T-helper 2 cell treated with Interferon-gamma antibody and Interleukin-4, amounts not matched to agents 100 ng/mL and 5 ng/mL, for 36 hours (primary cell): ENCODE measurements at regions not wholly inside any gene's neighbourhood (a gene's known extent, or its start where the extent isn't known, plus 50 kb on each side); places are given as distances from the start of the nearest gene placed in this dataset.
"Not testable (repeated sequence)": the region's sequence is repeated elsewhere in the genome, so short reads cannot be mapped to it uniquely, and the experiment has no call there.

Experiments
- intact Hi-C: fragments of 100-400 bp; cut with micrococcal nuclease; formaldehyde crosslinking; loops from one replicate; pipeline ENCODE4 v1.15.1; 2023

DNA sequence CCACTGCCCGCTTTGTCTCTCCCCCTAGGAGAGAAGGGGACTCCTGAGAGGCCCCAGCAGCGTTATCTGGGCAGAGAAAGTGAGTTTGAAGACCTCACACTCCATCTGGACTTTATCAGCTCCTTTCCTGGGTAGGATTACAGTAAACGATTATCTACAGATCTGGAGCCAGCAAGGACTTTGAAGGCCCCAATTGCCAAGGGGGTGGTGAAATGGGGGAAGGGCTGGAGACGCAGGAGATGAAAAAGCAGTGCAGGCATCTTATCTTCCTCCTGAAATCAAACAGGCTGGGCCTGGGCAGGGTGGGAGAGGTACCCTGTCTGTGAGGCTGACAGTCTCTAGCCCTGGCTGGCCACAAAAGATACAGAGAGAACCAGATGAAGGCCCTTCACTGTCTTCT lies 105.8 kb upstream of the MSX2 start:
- intact Hi-C loops: no loop called here

DNA sequence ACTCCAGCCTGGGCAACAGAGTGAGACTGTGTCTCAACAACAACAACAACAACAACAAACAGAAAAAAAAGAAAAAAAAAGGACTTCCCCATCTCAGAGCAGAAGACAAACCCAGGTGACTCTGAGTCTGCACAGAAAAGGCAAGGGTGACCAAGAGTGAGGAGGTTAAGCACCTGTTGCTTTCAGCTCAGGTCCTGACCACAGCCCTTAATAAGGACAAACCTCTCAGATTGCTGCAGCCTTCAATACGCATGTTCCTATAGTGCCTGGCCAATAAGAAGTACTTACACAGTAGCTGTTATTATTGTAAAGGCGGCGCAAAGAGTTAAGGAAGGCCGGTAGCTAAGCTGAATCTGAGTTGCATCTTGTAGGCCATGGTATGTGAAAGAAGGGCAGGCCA lies 102.3 kb upstream of the MSX2 start:
- intact Hi-C loops: no loop called here

DNA sequence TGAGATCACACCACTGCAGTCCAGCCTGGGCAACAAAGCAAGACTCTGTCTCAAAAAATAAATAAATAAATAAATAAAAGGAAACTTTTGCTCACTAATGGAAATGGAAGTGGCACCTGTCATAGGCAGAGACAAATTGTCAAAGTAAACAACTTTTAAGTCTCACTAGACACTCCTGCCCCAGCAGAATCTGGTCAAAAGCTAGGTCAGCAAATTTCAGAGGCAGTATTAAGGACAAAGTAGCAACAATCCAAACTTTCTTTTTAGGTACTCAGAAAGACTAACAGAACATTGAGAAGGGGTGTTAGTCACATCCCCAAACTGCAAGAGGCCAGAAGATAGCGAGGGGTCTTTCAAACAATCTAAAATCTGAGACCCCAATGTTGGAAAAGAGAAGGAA lies 101.4 kb upstream of the MSX2 start:
- intact Hi-C loops: no loop called here

DNA sequence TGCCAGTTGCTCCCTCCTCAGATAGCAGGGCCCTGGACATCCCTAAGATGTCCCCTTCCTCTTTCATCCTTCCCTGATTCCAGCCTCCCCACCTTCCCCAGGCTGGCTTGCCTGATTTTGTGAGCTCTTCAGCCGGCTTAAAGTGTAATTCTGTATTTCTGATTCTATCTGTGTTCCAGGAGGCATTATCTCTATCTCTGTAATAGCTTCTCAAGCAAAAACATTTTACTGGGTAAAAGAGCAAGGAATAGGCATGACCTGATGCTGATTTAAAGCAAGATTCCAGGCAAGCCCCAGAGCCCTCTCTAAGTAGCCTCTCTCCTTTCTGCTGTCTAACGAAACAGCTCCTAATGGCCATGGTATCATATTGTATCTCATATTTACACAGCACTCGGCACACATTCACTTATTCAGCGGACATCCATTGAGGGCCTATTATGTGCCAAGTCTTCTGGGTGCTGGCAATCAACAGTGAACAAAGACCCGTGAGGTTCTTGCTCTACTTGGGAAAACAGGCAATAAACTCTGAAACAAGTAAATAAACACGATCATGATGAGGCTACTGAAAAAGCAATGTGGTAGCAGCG lies 100.9 kb upstream of the MSX2 start:
- intact Hi-C loops: no loop called here

DNA sequence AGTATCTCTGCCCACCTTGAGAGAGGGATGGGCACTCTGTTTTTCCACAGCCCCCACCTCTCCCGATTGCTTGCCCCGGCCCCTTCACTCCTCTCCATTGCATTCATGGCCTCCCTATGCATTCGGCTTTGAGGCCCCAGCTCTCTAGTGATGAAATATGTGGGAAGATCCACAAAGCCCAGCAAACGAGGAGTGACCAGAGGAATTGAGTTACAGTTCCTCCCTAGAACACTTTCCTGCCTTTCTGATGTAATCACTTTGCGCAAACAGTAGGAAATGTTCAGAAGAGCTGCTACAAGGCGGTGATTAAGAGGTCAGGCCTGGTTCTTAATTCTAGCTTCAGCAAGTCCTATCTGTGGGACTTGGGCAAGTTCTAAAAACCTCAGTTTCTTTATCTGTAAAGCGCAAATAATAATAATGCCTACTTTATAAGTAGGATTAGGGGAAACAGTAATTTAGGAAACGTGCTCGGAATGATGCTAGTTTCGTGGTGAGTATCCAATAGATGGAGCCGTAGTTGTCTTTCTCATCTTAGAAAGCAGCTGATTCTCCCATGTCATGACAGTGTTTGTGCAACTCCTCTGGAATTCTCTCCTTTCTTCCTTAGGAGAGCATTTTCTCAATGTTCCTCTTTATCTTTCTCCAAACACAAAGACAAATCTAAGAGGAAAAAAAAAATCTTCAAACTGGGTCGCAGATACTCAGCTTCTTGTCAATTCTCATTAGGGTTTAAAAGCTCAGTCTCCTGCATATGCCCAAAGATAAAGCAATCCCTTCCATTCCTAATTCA lies 99.5 kb upstream of the MSX2 start:
- intact Hi-C loops: no loop called here

DNA sequence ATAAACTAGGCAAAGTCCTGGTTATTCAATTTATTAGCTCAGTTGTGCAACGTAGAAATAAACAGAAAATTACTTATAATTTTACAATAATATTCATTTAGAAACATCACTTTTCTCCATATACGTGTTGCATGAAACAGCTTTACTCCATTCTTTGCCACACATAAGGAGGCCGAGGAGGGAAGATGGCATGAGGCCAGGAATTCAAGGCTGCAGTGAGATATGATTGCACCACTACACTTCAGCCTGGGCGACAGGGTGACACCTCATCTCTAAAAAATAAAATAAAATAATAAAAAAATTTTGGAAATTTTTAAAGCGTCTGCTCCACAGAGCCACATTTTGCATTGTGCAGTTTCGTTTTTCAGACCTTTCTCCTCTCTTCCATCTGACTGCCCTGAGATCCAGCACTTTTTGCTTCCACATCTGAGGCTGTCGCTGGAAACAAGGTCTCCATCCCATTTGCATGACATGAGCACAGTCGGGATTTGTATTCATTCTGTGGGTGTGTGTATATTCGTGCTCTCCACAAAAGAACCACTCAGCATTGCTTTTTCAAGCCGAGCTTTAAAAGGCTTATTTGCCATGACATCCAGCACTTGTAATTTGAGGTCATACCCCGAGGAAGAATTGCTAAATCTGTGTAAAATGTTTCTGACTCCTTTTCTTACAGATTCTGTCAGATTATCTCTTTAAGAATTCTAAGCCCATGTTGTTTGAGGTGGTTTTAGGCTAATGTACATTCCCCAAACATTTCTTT lies 98.6 kb upstream of the MSX2 start:
- intact Hi-C loops: no loop called here

DNA sequence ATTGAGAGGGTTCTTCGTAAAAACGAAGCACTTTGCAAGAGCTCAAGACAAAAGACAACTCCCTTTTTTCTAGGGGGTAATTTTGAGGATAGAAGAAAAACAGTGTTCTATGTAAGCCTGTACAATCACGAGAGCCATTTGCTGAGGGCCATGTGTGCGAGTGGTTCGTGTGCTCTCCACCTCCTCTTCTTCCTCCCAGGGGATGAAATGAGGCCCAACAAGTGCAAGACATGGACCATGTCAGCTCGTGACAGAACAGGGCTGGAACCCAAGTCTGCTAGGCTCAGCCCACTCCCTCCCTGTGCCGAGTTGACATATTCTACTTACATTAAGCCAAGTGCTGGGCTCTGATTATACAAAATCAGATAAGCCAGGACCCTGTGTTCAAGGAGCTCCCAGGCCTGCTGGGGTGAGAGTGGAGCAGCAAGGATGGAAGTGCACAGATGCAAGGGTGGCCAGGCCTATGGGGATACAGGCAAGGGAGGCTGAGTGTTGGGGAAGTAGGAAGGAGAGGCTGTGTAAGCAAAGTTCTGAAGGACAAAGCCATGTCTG lies 97.9 kb upstream of the MSX2 start:
- intact Hi-C loops: no loop called here

DNA sequence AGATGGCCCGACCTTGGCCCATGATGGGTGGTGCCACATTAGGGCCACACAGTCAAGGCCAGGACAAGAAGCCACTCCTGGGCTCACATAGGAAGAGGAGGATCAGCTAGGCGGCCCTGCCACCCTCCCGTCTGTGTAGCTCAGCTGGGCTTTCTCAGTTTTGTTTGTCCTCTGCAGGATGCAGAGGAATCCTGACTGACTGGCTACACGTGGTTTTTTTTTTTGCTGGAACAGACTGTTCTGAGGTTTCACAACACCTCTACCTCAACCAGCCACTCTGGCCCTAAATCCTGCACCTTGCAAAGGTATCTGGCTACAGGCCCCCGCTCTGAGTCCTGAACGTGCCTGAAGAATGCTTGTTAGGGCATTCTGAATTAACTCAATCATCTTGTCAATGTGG lies 88.3 kb upstream of the MSX2 start:
- intact Hi-C loops: no loop called here

DNA sequence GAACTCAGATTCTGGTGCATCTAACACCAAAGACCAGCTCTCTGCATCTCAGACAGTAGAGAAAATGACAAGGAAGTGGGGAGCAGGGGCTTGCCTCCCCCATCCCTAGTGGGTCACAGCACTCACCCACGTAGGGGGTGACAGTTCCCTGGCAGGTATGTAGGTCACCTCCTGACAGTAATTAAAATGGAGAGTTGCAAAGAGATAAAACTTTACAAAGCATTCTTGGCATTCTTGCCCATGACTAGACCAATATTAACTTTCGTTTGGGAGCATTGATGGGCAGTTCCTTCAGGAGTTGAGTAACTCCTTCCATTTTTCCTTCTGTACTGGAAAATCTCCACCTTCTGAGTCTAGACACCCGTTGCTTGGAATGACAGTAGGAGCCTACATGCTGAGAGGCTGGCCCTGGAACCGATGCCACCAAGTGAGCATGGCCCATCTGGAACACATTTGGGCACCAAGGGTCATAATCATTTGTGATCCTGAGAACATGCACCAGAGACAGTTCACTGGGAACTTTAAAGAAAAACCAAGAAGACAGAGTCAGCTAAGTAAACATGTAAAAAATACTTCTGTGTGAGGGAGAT lies 81.5 kb upstream of the MSX2 start:
- intact Hi-C loops: no loop called here

DNA sequence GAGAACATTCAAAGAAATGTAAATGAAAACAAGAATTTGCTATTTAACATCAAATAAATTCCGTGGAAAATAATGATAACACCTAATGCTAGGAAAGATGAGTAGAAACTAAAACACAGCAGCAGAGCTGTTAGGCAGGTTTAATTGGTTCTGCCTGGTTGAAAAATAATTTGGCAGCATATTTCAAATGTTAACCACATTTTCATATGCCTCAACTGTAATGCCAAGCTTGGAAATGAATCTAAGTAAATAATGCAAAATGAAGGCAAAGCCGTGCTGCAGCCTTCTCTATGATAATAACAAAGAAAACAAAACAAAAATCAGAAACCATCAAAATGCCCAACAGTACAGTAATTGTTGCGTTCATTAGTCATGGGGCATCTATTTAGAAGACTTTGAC lies 79.9 kb upstream of the MSX2 start:
- intact Hi-C loops: no loop called here

DNA sequence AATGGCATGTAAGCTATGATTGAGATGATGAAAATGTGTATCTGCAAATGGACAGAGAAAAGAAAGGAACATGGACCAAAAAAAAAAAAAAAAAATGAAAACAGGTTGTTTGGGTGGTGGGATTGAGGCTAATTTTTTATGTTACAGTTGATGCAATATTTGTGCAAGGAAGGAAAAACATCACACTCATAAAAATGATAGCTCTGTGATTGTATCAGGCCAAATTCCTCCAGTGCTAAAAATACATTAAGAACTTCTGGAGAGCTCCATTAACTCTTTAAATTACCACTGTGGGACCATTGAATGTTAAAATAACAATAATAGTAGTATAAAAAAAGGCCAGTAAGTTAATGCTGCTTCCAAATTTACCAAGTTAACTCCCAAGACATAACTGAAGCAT lies 79.5 kb upstream of the MSX2 start:
- intact Hi-C loops: no loop called here

DNA sequence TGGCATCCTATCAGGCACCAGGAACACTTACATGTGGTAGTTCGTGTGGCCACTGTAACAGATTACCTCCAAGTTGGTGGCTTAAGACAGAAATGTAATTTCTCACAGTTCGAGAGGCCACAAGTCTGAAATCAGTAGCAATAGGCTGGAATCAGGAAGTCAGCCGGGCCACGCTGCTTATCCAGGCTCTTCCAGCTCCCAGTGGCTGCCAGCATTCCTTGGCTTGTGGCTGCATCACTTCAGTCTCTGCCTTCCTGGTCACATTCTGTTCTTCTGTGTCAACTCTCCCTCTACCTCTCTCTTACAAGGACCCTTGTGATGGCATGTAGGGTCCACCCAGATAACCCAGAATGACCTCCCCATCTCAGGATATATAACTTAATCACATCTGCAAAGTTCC lies 78.7 kb upstream of the MSX2 start:
- intact Hi-C loops: no loop called here

DNA sequence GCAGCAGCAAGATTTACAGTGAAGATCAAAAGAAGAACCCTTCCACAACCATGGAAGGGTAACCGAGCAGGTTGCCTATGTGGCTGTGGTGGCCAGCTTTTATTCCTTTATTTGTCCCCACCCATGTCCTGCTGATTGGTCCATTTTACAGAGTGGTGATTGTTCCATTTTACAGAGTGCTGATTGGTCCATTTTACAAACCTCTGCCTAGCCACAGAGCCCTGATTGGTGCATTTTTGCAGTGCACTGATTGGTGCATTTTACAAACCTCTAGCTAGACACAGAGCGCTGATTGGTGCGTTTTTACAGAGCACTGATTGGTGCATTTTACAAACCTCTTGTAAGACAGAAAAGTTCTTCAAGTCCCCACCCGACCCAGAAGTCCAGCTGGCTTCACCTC lies 75.8 kb upstream of the MSX2 start:
- intact Hi-C loops: not testable (repeated sequence)

DNA sequence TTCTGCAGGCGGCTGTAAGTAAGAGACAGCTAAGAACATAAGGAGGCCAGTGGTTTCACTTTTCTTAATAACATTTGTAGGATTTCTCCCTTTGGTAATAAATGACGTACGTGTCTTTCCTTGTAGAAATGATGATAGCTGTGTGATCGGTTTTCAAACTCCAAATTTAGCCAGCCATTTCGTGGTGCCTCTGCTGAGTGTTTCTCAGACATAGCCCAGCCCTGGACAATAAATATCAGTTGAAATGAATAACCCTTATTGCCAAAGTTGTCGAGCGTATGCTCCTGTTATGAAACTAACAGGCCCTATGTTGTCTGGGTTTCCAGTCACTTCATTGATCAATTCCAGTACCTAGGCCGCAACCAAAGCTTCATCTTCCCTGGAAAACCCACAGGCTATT lies 75.0 kb upstream of the MSX2 start:
- intact Hi-C loops: no loop called here

DNA sequence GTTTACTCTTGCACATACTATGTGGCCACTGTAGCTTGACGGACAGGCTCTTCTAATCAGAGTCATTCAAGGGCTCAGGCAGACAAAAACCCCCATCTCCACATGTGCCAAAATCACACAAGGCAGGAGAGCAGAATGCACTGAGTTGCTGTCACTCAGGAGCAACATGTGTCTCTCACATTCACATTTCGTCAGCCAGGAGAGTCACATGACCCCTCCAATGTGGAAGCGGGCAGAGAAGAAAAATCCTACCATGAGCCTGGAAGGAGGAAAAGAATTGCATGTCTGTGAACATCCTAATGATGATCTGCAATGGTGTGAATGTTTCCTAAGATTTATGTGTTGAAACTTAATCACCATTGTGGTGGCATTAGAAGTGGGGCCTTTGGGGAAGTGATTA lies 69.9 kb upstream of the MSX2 start:
- intact Hi-C loops: no loop called here

DNA sequence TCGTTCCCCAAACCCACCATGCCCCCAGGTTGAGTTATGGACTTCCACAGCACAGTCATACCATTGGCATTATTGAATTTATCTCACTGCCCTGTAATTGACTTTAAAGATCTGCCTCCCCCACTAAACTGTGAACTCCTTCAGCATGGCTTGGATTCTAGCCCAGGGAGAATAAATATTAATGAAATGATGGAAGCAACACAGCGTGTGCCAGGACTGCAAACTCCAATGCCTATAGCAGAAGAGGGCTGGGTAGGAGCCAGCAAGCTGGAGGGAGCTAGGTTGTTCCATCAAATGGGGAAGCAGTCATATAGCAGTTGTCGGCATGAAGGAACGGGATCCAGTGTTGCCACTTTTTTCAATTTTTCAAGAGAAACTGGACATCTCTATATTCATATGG lies 69.0 kb upstream of the MSX2 start:
- intact Hi-C loops: no loop called here

DNA sequence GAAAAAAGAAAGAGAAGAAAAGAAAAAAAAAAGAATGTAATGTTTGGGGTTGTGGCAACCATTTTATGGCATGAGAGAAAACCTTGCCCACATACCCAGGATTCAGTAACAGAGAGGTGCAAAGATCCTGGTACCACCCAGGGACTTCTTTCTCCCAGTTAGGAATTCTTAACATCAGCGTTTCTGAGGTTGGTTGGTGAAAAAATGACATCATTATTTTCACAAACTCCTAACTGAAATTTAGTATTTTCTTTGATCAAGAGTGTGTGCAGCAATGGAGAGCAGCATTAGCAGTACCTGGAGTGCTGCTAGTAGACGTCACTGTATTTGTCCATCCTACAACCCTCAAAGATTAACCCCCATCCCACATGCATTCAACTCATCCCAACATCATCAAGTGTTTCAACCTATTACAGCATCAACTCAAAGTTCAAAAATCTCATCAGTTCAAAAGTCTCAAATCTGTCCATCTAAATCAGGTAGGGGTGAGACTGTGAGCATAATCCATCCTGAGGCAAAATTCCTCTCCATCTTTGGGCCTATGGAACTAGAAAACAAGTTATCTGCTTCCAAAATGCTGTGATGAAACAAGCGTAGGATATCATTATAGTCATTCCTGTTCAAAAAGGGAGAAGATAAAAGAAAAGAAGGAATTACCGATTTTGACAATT lies 60.1 kb upstream of the MSX2 start:
- intact Hi-C loops: no loop called here

DNA sequence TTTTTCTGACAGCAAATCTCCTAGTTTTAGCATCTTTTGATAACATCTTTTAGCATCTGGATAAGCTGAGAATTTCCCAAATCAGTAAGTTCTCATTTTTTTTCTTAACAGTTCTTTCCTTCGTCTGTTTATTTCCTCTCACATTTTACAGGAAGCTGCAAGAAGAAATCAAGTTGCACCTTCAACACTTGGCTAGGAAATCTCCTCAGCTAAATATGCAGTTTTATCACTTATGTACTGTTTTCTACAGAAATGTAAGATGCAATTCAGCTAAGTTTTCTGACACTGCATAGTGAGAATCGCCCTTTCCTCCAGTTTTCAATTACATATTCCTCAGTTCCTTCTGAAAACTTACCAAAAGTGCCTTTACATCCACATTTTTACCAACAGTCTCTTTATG lies 59.0 kb upstream of the MSX2 start:
- intact Hi-C loops: no loop called here

DNA sequence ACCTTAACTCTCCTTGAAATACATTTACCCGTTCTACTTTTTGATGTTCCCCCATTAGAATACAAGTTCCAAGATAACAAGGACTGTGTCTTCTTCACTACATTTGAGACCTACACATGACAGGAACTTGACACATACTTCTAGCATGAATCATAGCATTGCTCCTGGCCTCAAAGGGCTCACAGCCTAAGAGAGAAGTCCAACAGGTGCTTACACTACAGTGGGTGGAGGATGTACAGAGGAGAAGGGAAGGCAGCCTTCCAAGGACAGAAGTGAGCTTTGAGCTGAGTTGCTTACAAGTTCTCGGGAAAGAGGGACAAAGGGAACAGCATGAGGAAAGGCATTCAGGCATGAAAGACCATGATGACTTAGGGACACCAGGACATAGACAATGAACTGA lies 56.9 kb upstream of the MSX2 start:
- intact Hi-C loops: no loop called here

DNA sequence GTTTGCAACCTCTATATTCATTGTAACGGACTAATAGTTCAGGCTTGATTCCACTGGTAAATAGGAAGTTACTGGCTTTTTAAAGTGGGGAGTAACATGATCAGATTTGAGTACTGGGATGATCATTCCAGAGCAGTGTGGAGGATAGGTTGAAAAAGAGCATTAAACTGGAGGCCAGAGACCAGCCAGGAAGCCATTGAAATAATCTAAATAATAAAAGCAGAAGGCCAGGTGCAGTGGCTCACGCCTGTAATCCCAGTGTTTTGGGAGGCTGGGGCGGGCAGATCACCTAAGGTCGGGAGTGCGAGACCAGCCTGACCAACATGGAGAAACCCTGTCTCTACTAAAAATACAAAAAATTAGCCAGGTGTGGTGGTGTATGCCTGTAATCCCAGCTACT lies 56.0 kb upstream of the MSX2 start:
- intact Hi-C loops: no loop called here
